IPS-15b (cell line): ENCODE measurements at regions not wholly inside any gene's neighbourhood (a gene's known extent, or its start where the extent isn't known, plus 50 kb on each side); places are given as distances from the start of the nearest gene placed in this dataset.

Source experiments
- H3K27me3 ChIP-seq: one replicate; pipeline ENCODE4 v1.6.1; 2013; ENCODE audit warnings: low read length; ENCODE audit not compliant: control insufficient read depth, insufficient read depth
- H3K36me3 ChIP-seq: one replicate; pipeline ENCODE4 v1.6.1; 2013; ENCODE audit warnings: low read length; ENCODE audit not compliant: control insufficient read depth, insufficient read depth
- H3K4me1 ChIP-seq: one replicate; pipeline ENCODE4 v1.6.1; 2013; ENCODE audit warnings: mild to moderate bottlenecking, low read length; ENCODE audit not compliant: control insufficient read depth, insufficient read depth
- H3K4me3 ChIP-seq: one replicate; pipeline ENCODE4 v1.5.1; 2013; ENCODE audit warnings: low read depth, low read length
- H3K9ac ChIP-seq: one replicate; pipeline ENCODE4 v1.6.1; 2013; ENCODE audit warnings: low read depth, mild to moderate bottlenecking, low read length
- H3K9me3 ChIP-seq: one replicate; pipeline ENCODE4 v1.6.1; 2013; ENCODE audit warnings: mild to moderate bottlenecking, low read length; ENCODE audit not compliant: control insufficient read depth, insufficient read depth

DNA sequence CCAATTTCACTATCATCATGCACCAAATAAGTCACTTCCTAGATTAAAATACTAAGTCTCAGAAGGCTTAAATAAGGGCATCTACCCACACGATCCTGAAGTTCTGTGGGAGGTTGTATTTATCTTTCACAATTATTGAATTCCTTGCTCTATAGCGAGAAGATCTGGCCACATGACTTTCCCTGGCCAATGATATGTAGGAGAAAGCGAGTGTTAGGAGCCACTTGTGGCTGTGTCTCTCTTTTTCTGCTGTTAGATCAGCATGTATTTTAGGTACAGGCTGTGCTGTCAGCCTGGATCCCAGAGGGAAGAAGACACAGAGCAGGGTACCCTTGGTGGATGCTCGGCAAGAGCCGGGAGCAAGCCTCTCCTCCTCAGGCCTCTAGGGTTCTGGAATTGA, 131.3 kb upstream of the DPP6 start:
- Histone ChIP-seq H3K27me3 (no peaks in the 10 kb centered on the region), H3K4me1 (no peaks in the 10 kb centered on the region), H3K4me3 (no peak overlapping the region), H3K9ac (no peak overlapping the region), H3K36me3 (no peaks in the 10 kb centered on the region), H3K9me3 (no peaks in the 10 kb centered on the region)

DNA sequence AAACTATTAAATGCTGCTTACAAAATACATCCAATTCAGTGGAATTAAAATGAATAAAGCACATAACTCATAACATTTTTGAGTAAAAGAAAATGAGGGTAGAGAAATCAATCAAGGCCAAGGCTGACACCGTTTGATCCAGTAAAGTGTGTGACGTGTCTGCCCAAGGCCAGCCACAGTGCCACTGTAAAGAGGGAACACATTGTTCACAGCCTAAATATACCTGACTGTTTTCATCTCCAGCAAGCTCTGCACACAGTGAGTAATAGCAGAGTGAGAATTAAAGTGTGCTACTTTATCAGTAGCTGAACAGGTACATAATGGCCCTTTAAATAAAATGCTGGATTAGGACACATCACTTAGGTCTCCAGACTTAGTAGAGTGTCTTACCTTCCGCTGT, 130.8 kb upstream of the DPP6 start:
- Histone ChIP-seq H3K4me3 (no peak overlapping the region), H3K27me3 (no peaks in the 10 kb centered on the region), H3K9ac (no peak overlapping the region), H3K36me3 (no peaks in the 10 kb centered on the region), H3K9me3 (no peaks in the 10 kb centered on the region), H3K4me1 (no peaks in the 10 kb centered on the region)

- H3K9me3 ChIP-seq: peaks cover 3% of the 10 kb centered on the region
- H3K4me1 ChIP-seq: no peaks in the 10 kb centered on the region
- H3K4me3 ChIP-seq: no peak overlapping the region
- no peaks in the 10 kb centered on the region for H3K36me3 ChIP-seq
- no peaks in the 10 kb centered on the region for H3K27me3 ChIP-seq
- H3K9ac ChIP-seq: no peak overlapping the region
Measured at GRCh38 chr7:153930696-153931095, 121.5 kb upstream of the DPP6 start.

DNA sequence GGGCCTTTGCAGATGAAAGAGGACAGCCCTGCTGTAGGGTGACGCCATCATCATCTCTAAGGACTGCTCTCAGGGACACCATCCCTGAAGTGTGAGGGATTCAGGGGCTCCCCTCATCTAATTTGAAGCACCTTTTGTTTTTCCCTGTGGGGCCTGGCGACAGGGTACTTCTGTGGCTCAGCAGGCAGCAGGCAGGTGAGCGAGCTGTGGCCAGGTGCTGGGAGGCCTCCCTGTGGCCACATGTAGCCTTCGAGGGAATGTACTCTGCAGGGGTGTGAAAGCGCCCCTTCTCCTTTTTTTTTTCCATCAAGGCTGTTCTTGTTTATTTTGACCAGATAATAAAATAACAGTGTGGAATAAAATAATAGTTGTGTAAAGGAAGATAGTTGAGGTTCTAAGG, 118.2 kb upstream of the DPP6 start:
- Histone ChIP-seq H3K9me3 (peaks cover 2% of the 10 kb centered on the region), H3K9ac (no peak overlapping the region), H3K4me3 (no peak overlapping the region), H3K4me1 (no peaks in the 10 kb centered on the region), H3K36me3 (no peaks in the 10 kb centered on the region), H3K27me3 (no peaks in the 10 kb centered on the region)

DNA sequence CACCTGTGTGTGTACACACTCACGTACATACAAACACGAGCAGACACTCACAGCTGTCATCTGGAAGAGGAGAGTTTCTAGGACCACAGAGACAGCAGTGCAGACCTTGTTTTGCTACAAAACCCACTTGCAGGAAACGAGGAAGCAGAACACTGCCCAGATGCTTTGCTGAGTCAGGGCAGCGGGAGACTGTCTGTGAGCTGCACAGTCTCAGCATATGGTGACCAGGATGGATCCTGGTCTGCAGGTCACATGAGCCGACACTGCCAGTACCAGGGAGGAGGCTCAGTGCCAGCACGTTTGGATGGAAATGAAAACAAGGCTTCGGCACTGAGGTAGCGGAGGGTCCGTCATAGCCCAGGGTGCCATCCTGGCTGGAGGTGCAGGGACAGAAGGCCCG, 117.6 kb upstream of the DPP6 start:
- no peaks in the 10 kb centered on the region for H3K4me1 ChIP-seq
- no peaks in the 10 kb centered on the region for H3K9me3 ChIP-seq
- no peaks in the 10 kb centered on the region for H3K36me3 ChIP-seq
- H3K9ac ChIP-seq: no peak overlapping the region
- no peaks in the 10 kb centered on the region for H3K27me3 ChIP-seq
- no peak overlapping the region for H3K4me3 ChIP-seq

DNA sequence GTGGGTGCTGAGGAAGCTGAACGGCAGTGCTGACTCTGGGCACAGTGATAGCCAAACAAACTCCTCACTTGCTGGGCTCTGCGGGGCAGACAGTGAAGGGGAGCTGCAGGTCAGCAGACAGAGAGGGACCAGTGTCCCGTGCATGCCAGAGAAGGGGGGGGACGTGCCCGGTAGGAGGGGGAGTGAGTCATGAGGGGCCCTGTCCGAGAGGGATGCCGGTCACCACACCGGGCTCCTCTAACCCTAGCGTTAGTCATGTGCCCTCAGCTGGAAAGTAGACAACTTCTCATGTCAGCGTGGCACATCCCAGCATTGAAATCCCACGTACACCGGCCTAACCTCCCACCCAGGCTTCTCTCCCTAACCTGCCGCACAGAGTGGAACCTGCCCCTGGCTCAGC, 117.1 kb upstream of the DPP6 start:
- no peaks in the 10 kb centered on the region for H3K9me3 ChIP-seq
- H3K4me3 ChIP-seq: no peak overlapping the region

DNA sequence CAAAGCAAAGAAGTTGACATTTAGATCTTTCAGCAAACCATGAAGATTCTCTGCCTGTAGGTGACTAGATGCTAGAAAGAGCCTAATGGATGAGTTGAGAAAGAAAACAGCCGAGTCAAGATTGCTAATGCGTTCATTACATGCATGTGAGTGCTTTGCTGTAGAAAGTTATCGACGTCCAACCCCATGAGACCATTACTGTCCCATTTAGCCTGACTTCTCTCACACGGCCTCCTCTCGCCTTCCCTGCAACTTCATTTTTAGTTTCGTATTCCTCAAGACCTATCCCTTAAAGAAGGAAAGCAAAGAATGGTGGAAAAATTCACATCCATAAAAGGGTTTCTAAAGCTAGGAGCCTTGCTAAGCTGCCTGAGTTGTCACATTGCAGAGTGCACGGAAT, 113.7 kb upstream of the DPP6 start:
- Histone ChIP-seq H3K4me1 (no peaks in the 10 kb centered on the region), H3K9ac (no peak overlapping the region), H3K9me3 (no peaks in the 10 kb centered on the region), H3K36me3 (no peaks in the 10 kb centered on the region), H3K27me3 (no peaks in the 10 kb centered on the region), H3K4me3 (no peak overlapping the region)

More for the DNA sequence above, 117.1 kb upstream of the DPP6 start:
- no peak overlapping the region for H3K9ac ChIP-seq
- no peaks in the 10 kb centered on the region for H3K36me3 ChIP-seq
- H3K4me1 ChIP-seq: no peaks in the 10 kb centered on the region
- no peaks in the 10 kb centered on the region for H3K27me3 ChIP-seq

DNA sequence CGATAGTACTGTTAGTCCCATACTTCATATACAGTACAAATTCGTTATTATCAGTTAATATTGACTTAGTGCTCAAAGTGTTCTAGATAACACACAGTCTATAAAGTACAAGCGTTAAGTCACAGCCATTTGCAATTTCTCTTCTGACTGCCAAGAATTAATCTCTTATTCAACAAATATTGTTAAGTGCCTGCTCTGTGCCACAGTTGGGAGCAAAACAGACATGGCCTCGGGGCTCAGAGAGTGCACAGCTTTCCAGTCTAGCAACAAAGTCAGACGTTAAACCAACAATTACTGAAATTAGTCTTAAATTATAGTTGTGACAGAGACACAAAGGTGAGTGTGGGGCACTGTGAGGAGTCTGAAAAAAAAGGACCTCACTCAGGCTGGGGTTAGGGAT, 113.0 kb upstream of the DPP6 start:
- Histone ChIP-seq H3K9ac (no peak overlapping the region), H3K4me1 (no peaks in the 10 kb centered on the region), H3K9me3 (no peaks in the 10 kb centered on the region), H3K27me3 (no peaks in the 10 kb centered on the region), H3K36me3 (no peaks in the 10 kb centered on the region), H3K4me3 (no peak overlapping the region)

- Histone ChIP-seq H3K9ac (no peak overlapping the region), H3K4me3 (no peak overlapping the region), H3K4me1 (no peaks in the 10 kb centered on the region), H3K9me3 (no peaks in the 10 kb centered on the region), H3K36me3 (no peaks in the 10 kb centered on the region), H3K27me3 (no peaks in the 10 kb centered on the region)
Measured at GRCh38 chr7:153939654-153940053, 112.5 kb upstream of the DPP6 start.

- no peak overlapping the region for H3K4me3 ChIP-seq
- no peaks in the 10 kb centered on the region for H3K9me3 ChIP-seq
- no peak overlapping the region for H3K9ac ChIP-seq
- no peaks in the 10 kb centered on the region for H3K4me1 ChIP-seq
- no peaks in the 10 kb centered on the region for H3K27me3 ChIP-seq
- no peaks in the 10 kb centered on the region for H3K36me3 ChIP-seq
Measured at GRCh38 chr7:153941061-153941460, 111.1 kb upstream of the DPP6 start.

GRCh38 chr7:153942036-153942435, 110.2 kb upstream of the DPP6 start:
- Histone ChIP-seq H3K4me1 (no peaks in the 10 kb centered on the region), H3K9ac (no peak overlapping the region), H3K4me3 (no peak overlapping the region), H3K27me3 (no peaks in the 10 kb centered on the region), H3K36me3 (no peaks in the 10 kb centered on the region), H3K9me3 (no peaks in the 10 kb centered on the region)

GRCh38 chr7:153943457-153943856, 108.7 kb upstream of the DPP6 start:
- no peaks in the 10 kb centered on the region for H3K27me3 ChIP-seq
- no peaks in the 10 kb centered on the region for H3K4me1 ChIP-seq
- H3K36me3 ChIP-seq: no peaks in the 10 kb centered on the region
- H3K9ac ChIP-seq: no peak overlapping the region
- no peak overlapping the region for H3K4me3 ChIP-seq
- no peaks in the 10 kb centered on the region for H3K9me3 ChIP-seq

DNA sequence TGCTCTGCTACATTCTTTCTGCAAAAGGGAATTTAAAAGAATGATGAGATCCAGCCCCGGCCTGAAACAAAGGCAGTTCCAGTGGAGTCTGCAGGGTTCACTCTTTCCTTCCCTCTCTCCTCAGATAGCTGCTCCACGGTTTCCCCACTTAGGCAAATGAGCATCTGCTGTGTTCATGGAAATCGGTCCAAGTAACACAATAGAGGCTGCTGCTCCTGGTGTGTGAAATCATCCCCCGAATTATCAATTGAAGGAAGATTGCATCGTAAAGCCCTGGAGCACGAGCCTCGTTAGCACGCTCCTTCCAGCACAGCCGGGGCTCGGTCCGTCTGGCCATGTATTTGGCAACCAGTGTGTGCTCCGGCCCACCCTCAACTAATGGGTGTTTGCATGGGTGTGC, 108.3 kb upstream of the DPP6 start:
- no peaks in the 10 kb centered on the region for H3K4me1 ChIP-seq
- no peaks in the 10 kb centered on the region for H3K27me3 ChIP-seq
- no peak overlapping the region for H3K9ac ChIP-seq
- no peak overlapping the region for H3K4me3 ChIP-seq
- H3K9me3 ChIP-seq: no peaks in the 10 kb centered on the region
- no peaks in the 10 kb centered on the region for H3K36me3 ChIP-seq
